ENCODE measurements at regions not wholly inside any gene's neighbourhood (a gene's known extent, or its start where the extent isn't known, plus 50 kb on each side); places are given as distances from the start of the nearest gene placed in this dataset.
"Not testable (repeated sequence)": the region's sequence is repeated elsewhere in the genome, so short reads cannot be mapped to it uniquely, and the experiment has no call there.

GRCh38 chr15:44857164-44857710 is 99.2 kb upstream of the TERB2 start:
- H3K27me3 Mint-ChIP-seq, H3K4me3 Mint-ChIP-seq: not testable (repeated sequence)
- WGBS (ENCODE audit: insufficient coverage): no CpG with 5 or more reads among the region's 3 CpGs

GRCh38 chr15:44859088-44859487 is 97.4 kb upstream of the TERB2 start:
- H3K9me3 Mint-ChIP-seq (ENCODE audit: insufficient read depth); ATAC-seq (ENCODE audit: low read depth); intact Hi-C loops (cut with micrococcal nuclease); H3K4me2 ChIP-seq (replicated peaks; ENCODE audit: low read depth, low read length, poor library complexity, severe bottlenecking); H3K27ac ChIP-seq (ENCODE audit: low read length in 2 of 2); H3K4me1 Mint-ChIP-seq; H3K36me3 ChIP-seq (replicated peaks in 1 of 2; ENCODE audit: control extremely low read depth in 1 of 2, control insufficient read depth in 1 of 2, extremely low read depth in 1 of 2, insufficient read depth in 2 of 2, low read length in 1 of 2); H3K4me3 Mint-ChIP-seq; H2AFZ ChIP-seq (ENCODE audit: insufficient read depth, low read depth, low read length, poor library complexity, severe bottlenecking); H3K27ac Mint-ChIP-seq; H3K27me3 Mint-ChIP-seq; H4K20me1 ChIP-seq (ENCODE audit: control insufficient read depth, insufficient read depth, low read length, poor library complexity, severe bottlenecking); CTCF ChIA-PET; DNase-seq; H3K79me2 ChIP-seq (ENCODE audit: control insufficient read depth, insufficient read depth, low read length); POLR2A ChIA-PET; H3K4me1 ChIP-seq (ENCODE audit: control insufficient read depth in 2 of 2, insufficient read depth in 2 of 2, low read length in 2 of 2); H3K27me3 ChIP-seq (replicated peaks in 1 of 4; ENCODE audit: control extremely low read depth in 1 of 4, control insufficient read depth in 3 of 4, insufficient read depth in 4 of 4, low read length in 3 of 4); H3K9me3 ChIP-seq (ENCODE audit: control extremely low read depth in 1 of 3, control insufficient read depth in 2 of 3, insufficient read depth in 1 of 3, low read length in 2 of 3); H3K4me3 ChIP-seq (ENCODE audit: control extremely low read depth in 1 of 5, extremely low read depth in 1 of 5, insufficient read depth in 1 of 5, low read depth in 2 of 5, low read length in 4 of 5); H3K9ac ChIP-seq (ENCODE audit: low read length): not testable (repeated sequence)
- WGBS (ENCODE audit: insufficient coverage): 100% methylated on average over 2 of the region's 2 CpGs

More at GRCh38 chr15:44857164-44857710, 99.2 kb upstream of the TERB2 start:
- POLR2A ChIA-PET; H4K20me1 ChIP-seq (ENCODE audit: control insufficient read depth, insufficient read depth, low read length, poor library complexity, severe bottlenecking); H3K27ac ChIP-seq (ENCODE audit: low read length in 2 of 2); H3K9me3 ChIP-seq (ENCODE audit: control extremely low read depth in 1 of 3, control insufficient read depth in 2 of 3, insufficient read depth in 1 of 3, low read length in 2 of 3); intact Hi-C loops (cut with micrococcal nuclease); H3K4me1 ChIP-seq (ENCODE audit: control insufficient read depth in 2 of 2, insufficient read depth in 2 of 2, low read length in 2 of 2); H3K36me3 ChIP-seq (replicated peaks in 1 of 2; ENCODE audit: control extremely low read depth in 1 of 2, control insufficient read depth in 1 of 2, extremely low read depth in 1 of 2, insufficient read depth in 2 of 2, low read length in 1 of 2); H3K27me3 ChIP-seq (replicated peaks in 1 of 4; ENCODE audit: control extremely low read depth in 1 of 4, control insufficient read depth in 3 of 4, insufficient read depth in 4 of 4, low read length in 3 of 4); ATAC-seq (ENCODE audit: low read depth); H3K9me3 Mint-ChIP-seq (ENCODE audit: insufficient read depth); H3K79me2 ChIP-seq (ENCODE audit: control insufficient read depth, insufficient read depth, low read length); H3K4me2 ChIP-seq (replicated peaks; ENCODE audit: low read depth, low read length, poor library complexity, severe bottlenecking); H2AFZ ChIP-seq (ENCODE audit: insufficient read depth, low read depth, low read length, poor library complexity, severe bottlenecking); H3K4me1 Mint-ChIP-seq; H3K9ac ChIP-seq (ENCODE audit: low read length); DNase-seq; H3K4me3 ChIP-seq (ENCODE audit: control extremely low read depth in 1 of 5, extremely low read depth in 1 of 5, insufficient read depth in 1 of 5, low read depth in 2 of 5, low read length in 4 of 5); H3K27ac Mint-ChIP-seq; CTCF ChIA-PET: not testable (repeated sequence)

- H3K27ac Mint-ChIP-seq; H3K27me3 ChIP-seq (replicated peaks in 1 of 4; ENCODE audit: control extremely low read depth in 1 of 4, control insufficient read depth in 3 of 4, insufficient read depth in 4 of 4, low read length in 3 of 4); H3K4me1 Mint-ChIP-seq; H3K9me3 ChIP-seq (ENCODE audit: control extremely low read depth in 1 of 3, control insufficient read depth in 2 of 3, insufficient read depth in 1 of 3, low read length in 2 of 3); H2AFZ ChIP-seq (ENCODE audit: insufficient read depth, low read depth, low read length, poor library complexity, severe bottlenecking); DNase-seq; H3K27ac ChIP-seq (ENCODE audit: low read length in 2 of 2); H4K20me1 ChIP-seq (ENCODE audit: control insufficient read depth, insufficient read depth, low read length, poor library complexity, severe bottlenecking); CTCF ChIA-PET; H3K4me2 ChIP-seq (replicated peaks; ENCODE audit: low read depth, low read length, poor library complexity, severe bottlenecking); H3K9me3 Mint-ChIP-seq (ENCODE audit: insufficient read depth); H3K4me1 ChIP-seq (ENCODE audit: control insufficient read depth in 2 of 2, insufficient read depth in 2 of 2, low read length in 2 of 2); H3K9ac ChIP-seq (ENCODE audit: low read length); H3K4me3 Mint-ChIP-seq; H3K36me3 ChIP-seq (replicated peaks in 1 of 2; ENCODE audit: control extremely low read depth in 1 of 2, control insufficient read depth in 1 of 2, extremely low read depth in 1 of 2, insufficient read depth in 2 of 2, low read length in 1 of 2); ATAC-seq (ENCODE audit: low read depth); H3K79me2 ChIP-seq (ENCODE audit: control insufficient read depth, insufficient read depth, low read length); POLR2A ChIA-PET; H3K4me3 ChIP-seq (ENCODE audit: control extremely low read depth in 1 of 5, extremely low read depth in 1 of 5, insufficient read depth in 1 of 5, low read depth in 2 of 5, low read length in 4 of 5); H3K27me3 Mint-ChIP-seq: not testable (repeated sequence)
- WGBS (ENCODE audit: insufficient coverage): 100% methylated on average over 1 of the region's 2 CpGs
- intact Hi-C loops (cut with micrococcal nuclease): loop anchor here (5.0 kb wide), 1 partner anchor 167 kb away; no protein-coding TSS in a partner anchor
Observed at GRCh38 chr15:44860168-44860567, 96.3 kb upstream of the TERB2 start.

All from B cell (primary cell).